ENCODE measurements at regions not wholly inside any gene's neighbourhood (a gene's known extent, or its start where the extent isn't known, plus 50 kb on each side); places are given as distances from the start of the nearest gene placed in this dataset.
"Not testable (repeated sequence)": the region's sequence is repeated elsewhere in the genome, so short reads cannot be mapped to it uniquely, and the experiment has no call there.

DNA sequence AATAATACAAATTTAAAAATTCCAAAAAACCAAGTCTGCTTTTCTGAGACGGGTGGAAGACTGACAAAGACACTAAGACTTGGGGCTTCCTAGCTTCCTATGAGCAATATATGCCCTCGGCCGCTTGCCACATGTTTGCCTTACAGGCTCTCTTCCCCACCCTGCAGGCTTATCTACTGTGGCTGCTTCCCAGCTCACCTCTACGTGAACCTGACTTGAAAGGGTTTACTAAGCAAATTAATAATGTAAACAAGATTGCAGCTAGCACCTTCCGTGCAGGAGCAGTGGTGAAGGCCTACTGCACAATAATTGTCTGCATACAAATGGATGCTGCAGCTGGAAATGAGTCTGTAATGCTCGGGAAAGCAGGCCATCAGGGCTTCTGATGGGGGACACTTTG lies 152.9 kb upstream of the DAB1 start:
- Histone ChIP-seq H2AFZ (ENCODE audit: insufficient read depth, low read depth, low read length, poor library complexity, severe bottlenecking) (no peak overlapping the region), H3K4me1 (ENCODE audit: control insufficient read depth in 1 of 2, insufficient read depth in 2 of 2, low read length in 2 of 2) (no peaks in the 10 kb centered on the region), H4K20me1 (ENCODE audit: insufficient read depth, low read length) (no peaks in the 10 kb centered on the region), H3K79me2 (ENCODE audit: insufficient read depth, low read length) (no peaks in the 10 kb centered on the region), H3K4me3 (replicated peaks in 1 of 3; ENCODE audit: low read depth in 2 of 3, low read length in 3 of 3) (no peak overlapping the region), H3K27ac (ENCODE audit: low read depth in 1 of 2, low read length in 2 of 2) (no peak overlapping the region), H3K36me3 (replicated peaks in 1 of 2; ENCODE audit: control insufficient read depth in 1 of 2, insufficient read depth in 2 of 2, low read length in 2 of 2) (no peaks in the 10 kb centered on the region), H3K27me3 (ENCODE audit: control insufficient read depth in 2 of 2, insufficient read depth in 2 of 2, low read length in 2 of 2) (no peaks in the 10 kb centered on the region), H3K9me3 (replicated peaks in 1 of 2; ENCODE audit: control insufficient read depth in 1 of 2, insufficient read depth in 1 of 2, low read length in 2 of 2) (no peaks in the 10 kb centered on the region), H3K4me2 (replicated peaks; ENCODE audit: extremely low read depth, low read length, poor library complexity, severe bottlenecking) (no peak overlapping the region), H3K9ac (ENCODE audit: insufficient read depth, low read length, poor library complexity, severe bottlenecking) (no peak overlapping the region)
- Mint-ChIP-seq H3K4me1 (no peaks in the 10 kb centered on the region), H3K4me3 (no peak overlapping the region), H3K36me3 (no peaks in the 10 kb centered on the region), H3K9me3 (peaks cover 0 to 8% (median 3%) of the 10 kb centered on the region in 7 donors), H3K27ac (no peak overlapping the region), H3K27me3 (ENCODE audit: low read depth in 3 of 3) (no peaks in the 10 kb centered on the region)
- TF ChIP-seq, protein P1, sequence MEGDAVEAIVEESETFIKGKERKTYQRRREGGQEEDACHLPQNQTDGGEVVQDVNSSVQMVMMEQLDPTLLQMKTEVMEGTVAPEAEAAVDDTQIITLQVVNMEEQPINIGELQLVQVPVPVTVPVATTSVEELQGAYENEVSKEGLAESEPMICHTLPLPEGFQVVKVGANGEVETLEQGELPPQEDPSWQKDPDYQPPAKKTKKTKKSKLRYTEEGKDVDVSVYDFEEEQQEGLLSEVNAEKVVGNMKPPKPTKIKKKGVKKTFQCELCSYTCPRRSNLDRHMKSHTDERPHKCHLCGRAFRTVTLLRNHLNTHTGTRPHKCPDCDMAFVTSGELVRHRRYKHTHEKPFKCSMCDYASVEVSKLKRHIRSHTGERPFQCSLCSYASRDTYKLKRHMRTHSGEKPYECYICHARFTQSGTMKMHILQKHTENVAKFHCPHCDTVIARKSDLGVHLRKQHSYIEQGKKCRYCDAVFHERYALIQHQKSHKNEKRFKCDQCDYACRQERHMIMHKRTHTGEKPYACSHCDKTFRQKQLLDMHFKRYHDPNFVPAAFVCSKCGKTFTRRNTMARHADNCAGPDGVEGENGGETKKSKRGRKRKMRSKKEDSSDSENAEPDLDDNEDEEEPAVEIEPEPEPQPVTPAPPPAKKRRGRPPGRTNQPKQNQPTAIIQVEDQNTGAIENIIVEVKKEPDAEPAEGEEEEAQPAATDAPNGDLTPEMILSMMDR (IDR thresholded peaks at IDR 0.05), result no peak
- 83% methylated on average over 2 of the region's 6 CpGs for WGBS (ENCODE audit: insufficient coverage)
- intact Hi-C loops (cut with micrococcal nuclease), result no loop called here
- no peak for DNase-seq

DNA sequence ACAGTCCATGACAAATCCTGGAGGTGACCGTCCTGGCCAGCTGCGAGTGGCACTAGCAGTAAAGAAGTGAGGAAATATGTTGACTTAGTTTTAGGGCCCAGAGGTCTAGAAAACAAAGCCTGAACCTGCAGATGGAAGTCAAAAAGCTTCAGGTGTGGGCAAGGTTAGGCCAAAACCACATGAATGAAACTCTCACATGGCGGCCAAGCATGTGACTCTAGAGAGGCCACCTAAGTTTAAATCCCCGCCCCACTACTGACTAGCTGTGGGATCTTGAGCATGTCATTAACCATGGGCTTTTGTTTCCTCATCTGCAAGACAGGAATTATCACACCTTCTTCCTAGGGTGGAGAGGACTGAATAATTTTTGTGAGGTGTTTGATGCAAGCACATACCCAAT lies 148.2 kb upstream of the DAB1 start:
- no peaks in the 10 kb centered on the region for H3K9me3 ChIP-seq (replicated peaks in 1 of 2; ENCODE audit: control insufficient read depth in 1 of 2, insufficient read depth in 1 of 2, low read length in 2 of 2)
- no peak overlapping the region for H3K4me2 ChIP-seq (replicated peaks; ENCODE audit: extremely low read depth, low read length, poor library complexity, severe bottlenecking)
- no peaks in the 10 kb centered on the region for H3K4me1 ChIP-seq (ENCODE audit: control insufficient read depth in 1 of 2, insufficient read depth in 2 of 2, low read length in 2 of 2)
- TF ChIP-seq, protein P1 (IDR thresholded peaks at IDR 0.05), result no peak
- H3K79me2 ChIP-seq (ENCODE audit: insufficient read depth, low read length), result no peaks in the 10 kb centered on the region
- no peak overlapping the region for H3K27ac ChIP-seq (ENCODE audit: low read depth in 1 of 2, low read length in 2 of 2)
- no peak overlapping the region for H2AFZ ChIP-seq (ENCODE audit: insufficient read depth, low read depth, low read length, poor library complexity, severe bottlenecking)
- H3K36me3 Mint-ChIP-seq, result no peaks in the 10 kb centered on the region
- WGBS (ENCODE audit: insufficient coverage), result 100% methylated on average over 3 of the region's 4 CpGs
- H3K36me3 ChIP-seq (replicated peaks in 1 of 2; ENCODE audit: control insufficient read depth in 1 of 2, insufficient read depth in 2 of 2, low read length in 2 of 2), result no peaks in the 10 kb centered on the region
- H3K4me3 ChIP-seq (replicated peaks in 1 of 3; ENCODE audit: low read depth in 2 of 3, low read length in 3 of 3), result no peak overlapping the region
- no peaks in the 10 kb centered on the region for H3K27me3 Mint-ChIP-seq (ENCODE audit: low read depth in 3 of 3)
- intact Hi-C loops (cut with micrococcal nuclease), result no loop called here
- no peak overlapping the region for H3K27ac Mint-ChIP-seq
- peaks cover 0 to 17% (median 5%) of the 10 kb centered on the region in 7 donors for H3K9me3 Mint-ChIP-seq
- no peaks in the 10 kb centered on the region for H3K27me3 ChIP-seq (ENCODE audit: control insufficient read depth in 2 of 2, insufficient read depth in 2 of 2, low read length in 2 of 2)
- H3K4me1 Mint-ChIP-seq, result no peaks in the 10 kb centered on the region
- H3K9ac ChIP-seq (ENCODE audit: insufficient read depth, low read length, poor library complexity, severe bottlenecking), result no peak overlapping the region
- DNase-seq, result no peak
- no peaks in the 10 kb centered on the region for H4K20me1 ChIP-seq (ENCODE audit: insufficient read depth, low read length)
- H3K4me3 Mint-ChIP-seq, result no peak overlapping the region

DNA sequence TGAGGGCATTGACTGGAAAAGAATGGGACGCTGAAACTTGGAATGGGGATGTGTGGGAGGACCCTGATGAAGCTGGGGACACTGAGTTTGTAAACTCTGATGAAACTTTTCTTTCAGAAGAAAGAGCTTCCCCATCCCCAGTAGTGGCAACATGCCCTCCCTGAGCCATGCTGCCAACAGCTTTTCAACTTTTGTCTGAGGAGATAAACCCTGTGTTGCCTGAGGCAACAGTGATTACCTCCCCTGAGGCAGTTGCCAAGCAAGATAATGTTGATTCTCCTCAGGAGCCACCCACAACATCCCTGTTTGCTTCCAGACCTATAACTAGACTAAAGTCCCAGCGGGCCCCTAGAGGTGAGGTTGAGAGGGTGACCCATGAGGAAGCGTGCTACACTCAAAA lies 134.2 kb upstream of the DAB1 start:
- H3K4me1 Mint-ChIP-seq; H3K4me3 ChIP-seq (replicated peaks in 1 of 3; ENCODE audit: low read depth in 2 of 3, low read length in 3 of 3); H3K4me3 Mint-ChIP-seq; H3K36me3 Mint-ChIP-seq; H2AFZ ChIP-seq (ENCODE audit: insufficient read depth, low read depth, low read length, poor library complexity, severe bottlenecking); H4K20me1 ChIP-seq (ENCODE audit: insufficient read depth, low read length); H3K27ac ChIP-seq (ENCODE audit: low read depth in 1 of 2, low read length in 2 of 2); H3K27me3 ChIP-seq (ENCODE audit: control insufficient read depth in 2 of 2, insufficient read depth in 2 of 2, low read length in 2 of 2); H3K79me2 ChIP-seq (ENCODE audit: insufficient read depth, low read length); H3K9ac ChIP-seq (ENCODE audit: insufficient read depth, low read length, poor library complexity, severe bottlenecking); H3K36me3 ChIP-seq (replicated peaks in 1 of 2; ENCODE audit: control insufficient read depth in 1 of 2, insufficient read depth in 2 of 2, low read length in 2 of 2); H3K4me2 ChIP-seq (replicated peaks; ENCODE audit: extremely low read depth, low read length, poor library complexity, severe bottlenecking); intact Hi-C loops (cut with micrococcal nuclease); DNase-seq; H3K4me1 ChIP-seq (ENCODE audit: control insufficient read depth in 1 of 2, insufficient read depth in 2 of 2, low read length in 2 of 2); H3K27ac Mint-ChIP-seq; H3K27me3 Mint-ChIP-seq (ENCODE audit: low read depth in 3 of 3): not testable (repeated sequence)
- H3K9me3 ChIP-seq (replicated peaks in 1 of 2; ENCODE audit: control insufficient read depth in 1 of 2, insufficient read depth in 1 of 2, low read length in 2 of 2), result peaks cover 6 to 28% of the 10 kb centered on the region in 2 donors
- WGBS (ENCODE audit: insufficient coverage), result no CpG with 5 or more reads among the region's 3 CpGs
- peaks cover 5 to 25% (median 19%) of the 10 kb centered on the region in 7 donors for H3K9me3 Mint-ChIP-seq
